Liver (tissue), 3 donors: ENCODE measurements at regions not wholly inside any gene's neighbourhood (a gene's known extent, or its start where the extent isn't known, plus 50 kb on each side); places are given as distances from the start of the nearest gene placed in this dataset.
"Not testable (repeated sequence)": the region's sequence is repeated elsewhere in the genome, so short reads cannot be mapped to it uniquely, and the experiment has no call there.

Source experiments
- FOXA1 ChIP-seq: IDR thresholded peaks from 2 replicates; pipeline ENCODE4 v1.6.1; 2016; ENCODE audit warnings: antibody characterized with exemption
- GABPA ChIP-seq, 2 donors: IDR thresholded peaks in 1 of 2; conservative IDR thresholded peaks in 1 of 2; 2 replicates each; pipeline ENCODE4 v1.6.1; 2016; ENCODE audit warnings: antibody characterized with exemption in 2 of 2, mild to moderate bottlenecking in 1 of 2, moderate library complexity in 1 of 2
- JUND ChIP-seq, 2 donors: IDR thresholded peaks; 2 replicates each; pipeline ENCODE4 v1.6.1; 2016; ENCODE audit warnings: antibody characterized with exemption in 2 of 2
- RAD21 ChIP-seq, 2 donors: IDR thresholded peaks; 2 replicates each; pipeline ENCODE4 v1.6.1; 2016; ENCODE audit warnings: antibody characterized with exemption in 2 of 2, mild to moderate bottlenecking in 2 of 2
- SP1 ChIP-seq: IDR thresholded peaks from 2 replicates; pipeline ENCODE4 v1.6.1; 2018; ENCODE audit warnings: antibody characterized with exemption, mild to moderate bottlenecking
- TAF1 ChIP-seq: conservative IDR thresholded peaks from 2 replicates; pipeline ENCODE4 v1.6.1; 2016; ENCODE audit warnings: antibody characterized with exemption, mild to moderate bottlenecking
- YY1 ChIP-seq: IDR thresholded peaks from 2 replicates; pipeline ENCODE4 v1.6.1; 2016; ENCODE audit warnings: antibody characterized with exemption, mild to moderate bottlenecking
- TF ChIP-seq, protein P1 (sequence below): IDR thresholded peaks from 2 replicates; pipeline ENCODE4 v1.6.1; 2016; ENCODE audit warnings: antibody characterized with exemption
- TF ChIP-seq, protein P2 (sequence below): fragments of 150-350 bp; IDR thresholded peaks from 2 replicates; pipeline ENCODE4 v1.5.1; 2017; ENCODE audit warnings: improper control_type of control experiment, low read depth, low read length; ENCODE audit not compliant: missing input control
- TF ChIP-seq, protein P3 (sequence below): IDR thresholded peaks from 2 replicates; pipeline ENCODE4 v1.6.1; 2016; ENCODE audit warnings: antibody characterized with exemption
- TF ChIP-seq, protein P4 (sequence below): IDR thresholded peaks from 2 replicates; pipeline ENCODE4 v1.6.1; 2016; ENCODE audit warnings: antibody characterized with exemption, mild to moderate bottlenecking
- donor health status: healthy.
- donor health status: healthy.

DNA sequence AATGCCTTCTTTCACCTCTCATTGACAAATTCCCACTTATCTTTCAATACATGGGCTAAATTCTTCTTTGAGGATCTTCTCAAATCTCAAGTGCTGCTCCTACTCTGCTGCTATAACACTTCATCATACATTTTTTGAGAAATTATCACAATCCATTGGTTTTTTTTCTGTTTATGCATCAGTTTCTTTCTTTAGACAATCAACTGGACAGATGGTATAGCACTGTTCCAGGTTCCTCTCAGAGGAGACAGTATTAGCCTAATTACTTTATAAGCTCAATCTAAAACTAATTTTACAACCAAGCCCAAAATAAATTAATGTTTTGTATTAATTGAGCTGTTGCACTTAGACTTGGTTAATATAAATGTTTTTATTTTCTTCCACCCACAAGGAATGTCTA is 392.5 kb downstream of the CHL1 start:
- TF ChIP-seq, protein P1, sequence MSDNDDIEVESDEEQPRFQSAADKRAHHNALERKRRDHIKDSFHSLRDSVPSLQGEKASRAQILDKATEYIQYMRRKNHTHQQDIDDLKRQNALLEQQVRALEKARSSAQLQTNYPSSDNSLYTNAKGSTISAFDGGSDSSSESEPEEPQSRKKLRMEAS: not testable (repeated sequence)
- TF ChIP-seq, protein P2, sequence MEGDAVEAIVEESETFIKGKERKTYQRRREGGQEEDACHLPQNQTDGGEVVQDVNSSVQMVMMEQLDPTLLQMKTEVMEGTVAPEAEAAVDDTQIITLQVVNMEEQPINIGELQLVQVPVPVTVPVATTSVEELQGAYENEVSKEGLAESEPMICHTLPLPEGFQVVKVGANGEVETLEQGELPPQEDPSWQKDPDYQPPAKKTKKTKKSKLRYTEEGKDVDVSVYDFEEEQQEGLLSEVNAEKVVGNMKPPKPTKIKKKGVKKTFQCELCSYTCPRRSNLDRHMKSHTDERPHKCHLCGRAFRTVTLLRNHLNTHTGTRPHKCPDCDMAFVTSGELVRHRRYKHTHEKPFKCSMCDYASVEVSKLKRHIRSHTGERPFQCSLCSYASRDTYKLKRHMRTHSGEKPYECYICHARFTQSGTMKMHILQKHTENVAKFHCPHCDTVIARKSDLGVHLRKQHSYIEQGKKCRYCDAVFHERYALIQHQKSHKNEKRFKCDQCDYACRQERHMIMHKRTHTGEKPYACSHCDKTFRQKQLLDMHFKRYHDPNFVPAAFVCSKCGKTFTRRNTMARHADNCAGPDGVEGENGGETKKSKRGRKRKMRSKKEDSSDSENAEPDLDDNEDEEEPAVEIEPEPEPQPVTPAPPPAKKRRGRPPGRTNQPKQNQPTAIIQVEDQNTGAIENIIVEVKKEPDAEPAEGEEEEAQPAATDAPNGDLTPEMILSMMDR: not testable (repeated sequence)
- TF ChIP-seq, protein P3, sequence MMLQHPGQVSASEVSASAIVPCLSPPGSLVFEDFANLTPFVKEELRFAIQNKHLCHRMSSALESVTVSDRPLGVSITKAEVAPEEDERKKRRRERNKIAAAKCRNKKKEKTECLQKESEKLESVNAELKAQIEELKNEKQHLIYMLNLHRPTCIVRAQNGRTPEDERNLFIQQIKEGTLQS: not testable (repeated sequence)
- TF ChIP-seq GABPA (IDR thresholded peaks at IDR 0.05 in 1 of 2, conservative IDR thresholded peaks at IDR 0.05 in 1 of 2); SP1; FOXA1; RAD21 (IDR thresholded peaks at IDR 0.05); TAF1; JUND (IDR thresholded peaks at IDR 0.05); YY1: not testable (repeated sequence)
- TF ChIP-seq, protein P4, sequence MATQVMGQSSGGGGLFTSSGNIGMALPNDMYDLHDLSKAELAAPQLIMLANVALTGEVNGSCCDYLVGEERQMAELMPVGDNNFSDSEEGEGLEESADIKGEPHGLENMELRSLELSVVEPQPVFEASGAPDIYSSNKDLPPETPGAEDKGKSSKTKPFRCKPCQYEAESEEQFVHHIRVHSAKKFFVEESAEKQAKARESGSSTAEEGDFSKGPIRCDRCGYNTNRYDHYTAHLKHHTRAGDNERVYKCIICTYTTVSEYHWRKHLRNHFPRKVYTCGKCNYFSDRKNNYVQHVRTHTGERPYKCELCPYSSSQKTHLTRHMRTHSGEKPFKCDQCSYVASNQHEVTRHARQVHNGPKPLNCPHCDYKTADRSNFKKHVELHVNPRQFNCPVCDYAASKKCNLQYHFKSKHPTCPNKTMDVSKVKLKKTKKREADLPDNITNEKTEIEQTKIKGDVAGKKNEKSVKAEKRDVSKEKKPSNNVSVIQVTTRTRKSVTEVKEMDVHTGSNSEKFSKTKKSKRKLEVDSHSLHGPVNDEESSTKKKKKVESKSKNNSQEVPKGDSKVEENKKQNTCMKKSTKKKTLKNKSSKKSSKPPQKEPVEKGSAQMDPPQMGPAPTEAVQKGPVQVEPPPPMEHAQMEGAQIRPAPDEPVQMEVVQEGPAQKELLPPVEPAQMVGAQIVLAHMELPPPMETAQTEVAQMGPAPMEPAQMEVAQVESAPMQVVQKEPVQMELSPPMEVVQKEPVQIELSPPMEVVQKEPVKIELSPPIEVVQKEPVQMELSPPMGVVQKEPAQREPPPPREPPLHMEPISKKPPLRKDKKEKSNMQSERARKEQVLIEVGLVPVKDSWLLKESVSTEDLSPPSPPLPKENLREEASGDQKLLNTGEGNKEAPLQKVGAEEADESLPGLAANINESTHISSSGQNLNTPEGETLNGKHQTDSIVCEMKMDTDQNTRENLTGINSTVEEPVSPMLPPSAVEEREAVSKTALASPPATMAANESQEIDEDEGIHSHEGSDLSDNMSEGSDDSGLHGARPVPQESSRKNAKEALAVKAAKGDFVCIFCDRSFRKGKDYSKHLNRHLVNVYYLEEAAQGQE: not testable (repeated sequence)
